HG03558 (cell line): ENCODE measurements at regions not wholly inside any gene's neighbourhood (a gene's known extent, or its start where the extent isn't known, plus 50 kb on each side); places are given as distances from the start of the nearest gene placed in this dataset.

Source experiments
- ATAC-seq: cut with Tn5 transposase; IDR thresholded peaks from one replicate; pipeline ENCODE4 v1.9.1; 2021; ENCODE audit warnings: moderate number of reproducible peaks; ENCODE audit not compliant: unreplicated experiment; ENCODE audit errors: extremely low read depth

GRCh38 chr10:61319386-61320256, 133.6 kb downstream of the TMEM26 start:
- ATAC-seq, result no peak

- no peak for ATAC-seq
Measured at GRCh38 chr10:61318429-61318828, 134.8 kb downstream of the TMEM26 start.

GRCh38 chr10:61317706-61318105, 135.5 kb downstream of the TMEM26 start:
- no peak for ATAC-seq

- no peak for ATAC-seq
Measured at GRCh38 chr10:61316676-61317265, 136.4 kb downstream of the TMEM26 start.

- ATAC-seq, result no peak
Measured at GRCh38 chr10:61314273-61314672, 138.9 kb downstream of the TMEM26 start.

GRCh38 chr10:61313460-61313859, 139.7 kb downstream of the TMEM26 start:
- no peak for ATAC-seq

- ATAC-seq, result no peak
Measured at GRCh38 chr10:61304746-61305145, 148.4 kb downstream of the TMEM26 start.

GRCh38 chr10:61302124-61302523, 151.1 kb downstream of the TMEM26 start:
- ATAC-seq, result no peak

GRCh38 chr10:61301575-61301974, 151.6 kb downstream of the TMEM26 start:
- no peak for ATAC-seq

GRCh38 chr10:61299841-61300240, 153.3 kb downstream of the TMEM26 start:
- ATAC-seq, result no peak

- ATAC-seq, result no peak
Measured at GRCh38 chr10:61299156-61299555, 154.0 kb downstream of the TMEM26 start.

GRCh38 chr10:61298194-61298593, 155.0 kb downstream of the TMEM26 start:
- ATAC-seq, result no peak

- ATAC-seq, result no peak
Measured at GRCh38 chr10:61296161-61296560, 157.0 kb downstream of the TMEM26 start.

- no peak for ATAC-seq
Measured at GRCh38 chr10:61294131-61294530, 159.1 kb downstream of the TMEM26 start.

GRCh38 chr10:61289813-61290212, 163.4 kb downstream of the TMEM26 start:
- no peak for ATAC-seq

GRCh38 chr10:61286686-61287085, 166.5 kb downstream of the TMEM26 start:
- peak; percentile 100 for ATAC-seq

GRCh38 chr10:61285749-61286148, 167.4 kb downstream of the TMEM26 start:
- ATAC-seq, result no peak

GRCh38 chr10:61284222-61284890, 168.8 kb downstream of the TMEM26 start:
- no peak for ATAC-seq

GRCh38 chr10:61283481-61284221, 169.5 kb downstream of the TMEM26 start:
- no peak for ATAC-seq

- ATAC-seq, result no peak
Measured at GRCh38 chr10:61283066-61283465, 170.1 kb downstream of the TMEM26 start.

GRCh38 chr10:61280303-61280702, 172.9 kb downstream of the TMEM26 start:
- no peak for ATAC-seq
